H1 (cell line): ENCODE measurements at regions not wholly inside any gene's neighbourhood (a gene's known extent, or its start where the extent isn't known, plus 50 kb on each side); places are given as distances from the start of the nearest gene placed in this dataset.

ENCODE experiments used
- CTCF ChIA-PET: fragments of 300-600 bp; sonication (Branson Sonifier 250); formaldehyde crosslinking; loops from one replicate; lab custom pipeline; 2021; ENCODE audit not compliant: partially characterized antibody; lab: Charles Lee
- POLR2A ChIA-PET: fragments of 300-600 bp; sonication (Branson Sonifier 250); formaldehyde crosslinking; loops from one replicate; lab custom pipeline; 2021; ENCODE audit warnings: inconsistent platforms; ENCODE audit not compliant: partially characterized antibody; lab: Charles Lee
- DNase-seq, 2 experiments: peaks; one replicate each; pipeline versions ENCODE4 v3.0.0 to v3.0.0-alpha.2; 2010 to 2022; ENCODE audit warnings: low spot score in 2 of 2, low read depth in 1 of 2, mixed read lengths in 1 of 2
- FAIRE-seq: peaks from 2 replicates; lab custom pipeline; 2011; peaks lifted over from hg19 to GRCh38; lab: Jason Lieb, UNC
- H2AFZ ChIP-seq: 2 replicates; pipeline ENCODE4 v1.8.1; 2012; ENCODE audit warnings: low read length, inconsistent platforms
- H2AK5ac ChIP-seq: 2 replicates; pipeline ENCODE4 v1.6.1; 2013; ENCODE audit warnings: low read depth, low read length
- H2BK120ac ChIP-seq: replicated peaks from 2 replicates; pipeline ENCODE3; 2013; ENCODE audit warnings: low read depth, low read length, inconsistent platforms
- H2BK12ac ChIP-seq: 2 replicates; pipeline ENCODE4 v1.6.1; 2013; ENCODE audit warnings: low read depth, low read length
- H2BK15ac ChIP-seq: 2 replicates; pipeline ENCODE4 v1.6.1; 2013; ENCODE audit warnings: low read length
- H2BK20ac ChIP-seq: 2 replicates; pipeline ENCODE4 v1.6.1; 2013; ENCODE audit warnings: low read length
- H2BK5ac ChIP-seq: 2 replicates; pipeline ENCODE4 v1.6.1; 2013; ENCODE audit warnings: low read depth, low read length
- H3K14ac ChIP-seq: 2 replicates; pipeline ENCODE4 v1.6.1; 2013; ENCODE audit warnings: inconsistent platforms; ENCODE audit not compliant: insufficient read length
- H3K18ac ChIP-seq: 2 replicates; pipeline ENCODE4 v1.6.1; 2013; ENCODE audit warnings: low read length; ENCODE audit errors: extremely low read depth
- H3K23ac ChIP-seq: 2 replicates; pipeline ENCODE4 v1.6.1; 2013; ENCODE audit warnings: inconsistent platforms; ENCODE audit not compliant: insufficient read length
- H3K23me2 ChIP-seq: 2 replicates; pipeline ENCODE4 v1.6.1; 2013; ENCODE audit warnings: low read depth, low read length
- H3K27ac ChIP-seq: 2 replicates; pipeline ENCODE4 v1.6.1; 2011; ENCODE audit warnings: low read depth, low read length, inconsistent platforms
- H3K27me3 ChIP-seq, 4 experiments: replicated peaks in 1 of 4; 1 replicate in 1 of 4; 2 replicates in 3 of 4; pipeline versions ENCODE4 v1.6.1 to v1.8.1; 2011 to 2013; ENCODE audit warnings: low read length in 3 of 4, mild to moderate bottlenecking in 3 of 4, inconsistent platforms in 2 of 4, mixed read lengths in 2 of 4, moderate library complexity in 1 of 4; ENCODE audit not compliant: control insufficient read depth in 3 of 4, insufficient read depth in 3 of 4; ENCODE audit errors: extremely low read depth in 1 of 4
- H3K36me3 ChIP-seq, 4 experiments: 2 replicates each; pipeline versions ENCODE4 v1.6.1 to v1.8.1; 2011 to 2013; ENCODE audit warnings: mild to moderate bottlenecking in 4 of 4, low read length in 3 of 4, moderate library complexity in 2 of 4, control low read depth in 1 of 4, inconsistent platforms in 1 of 4; ENCODE audit not compliant: insufficient read depth in 4 of 4, control insufficient read depth in 2 of 4
- H3K4ac ChIP-seq: replicated peaks from 2 replicates; pipeline ENCODE3; 2013; ENCODE audit warnings: low read length, low read depth, mixed read lengths, inconsistent platforms; ENCODE audit not compliant: insufficient read length
- H3K4me1 ChIP-seq, 4 experiments: replicated peaks in 1 of 4; 1 replicate in 1 of 4; 2 replicates in 3 of 4; pipeline versions ENCODE4 v1.6.1 to v1.8.1; 2011 to 2013; ENCODE audit warnings: low read length in 3 of 4, inconsistent platforms in 2 of 4, mixed read lengths in 1 of 4; ENCODE audit not compliant: insufficient read depth in 4 of 4, control insufficient read depth in 3 of 4
- H3K4me2 ChIP-seq, 2 experiments: 2 replicates each; pipeline versions ENCODE4 v1.6.1 to v1.8.1; 2011 to 2013; ENCODE audit warnings: low read depth in 2 of 2, low read length in 2 of 2, control low read depth in 1 of 2, inconsistent platforms in 1 of 2, mild to moderate bottlenecking in 1 of 2; ENCODE audit not compliant: insufficient read depth in 1 of 2
- H3K4me3 ChIP-seq, 4 experiments: fragments of 200-600, 300-600 bp in 1 of 4; sonication (generic), shearing (Covaris generic), sonication (Bioruptor Twin) in 1 of 4; 2 replicates each; pipeline versions ENCODE4 v1.5.1 to v1.8.1; 2011 to 2016; ENCODE audit warnings: low read length in 4 of 4, low read depth in 3 of 4, control low read depth in 2 of 4, inconsistent platforms in 2 of 4, mild to moderate bottlenecking in 2 of 4, mixed read lengths in 1 of 4, moderate library complexity in 1 of 4; ENCODE audit not compliant: insufficient read depth in 2 of 4; ENCODE audit errors: extremely low read depth in 1 of 4
- H3K56ac ChIP-seq: replicated peaks from 2 replicates; pipeline ENCODE3; 2013; ENCODE audit warnings: low read depth, mild to moderate bottlenecking, mixed read lengths, low read length, inconsistent platforms; ENCODE audit not compliant: insufficient read length
- H3K79me1 ChIP-seq: 2 replicates; pipeline ENCODE4 v1.6.1; 2013; ENCODE audit warnings: low read depth, low read length, control low read depth
- H3K79me2 ChIP-seq, 2 experiments: 2 replicates each; pipeline versions ENCODE4 v1.6.1 to v1.8.1; 2012 to 2013; ENCODE audit warnings: low read length in 2 of 2, mild to moderate bottlenecking in 2 of 2, inconsistent platforms in 1 of 2; ENCODE audit not compliant: insufficient read depth in 2 of 2, control insufficient read depth in 1 of 2
- H3K9ac ChIP-seq, 4 experiments: replicated peaks in 1 of 4; 1 replicate in 1 of 4; 2 replicates in 3 of 4; pipeline versions ENCODE4 v1.6.1 to v1.8.1; 2011 to 2013; ENCODE audit warnings: low read depth in 3 of 4, low read length in 3 of 4, control low read depth in 2 of 4, mild to moderate bottlenecking in 2 of 4, moderate library complexity in 2 of 4, inconsistent platforms in 1 of 4; ENCODE audit errors: extremely low read depth in 1 of 4
- H3K9me3 ChIP-seq, 2 experiments: 2 replicates each; pipeline versions ENCODE4 v1.6.1 to v1.8.1; 2012 to 2013; ENCODE audit warnings: mild to moderate bottlenecking in 2 of 2, moderate library complexity in 2 of 2, control low read depth in 1 of 2, inconsistent platforms in 1 of 2, low read depth in 1 of 2, low read length in 1 of 2, mixed read lengths in 1 of 2; ENCODE audit not compliant: insufficient read depth in 2 of 2
- H4K20me1 ChIP-seq, 2 experiments: replicated peaks in 1 of 2; 2 replicates each; pipeline versions ENCODE3 to v1.8.1; 2011 to 2013; ENCODE audit warnings: inconsistent platforms in 2 of 2, low read length in 2 of 2, mild to moderate bottlenecking in 1 of 2; ENCODE audit not compliant: insufficient read depth in 2 of 2, control insufficient read depth in 1 of 2
- H4K5ac ChIP-seq: 2 replicates; pipeline ENCODE4 v1.6.1; 2013; ENCODE audit warnings: low read length, low read depth, mixed read lengths, inconsistent platforms; ENCODE audit not compliant: insufficient read length
- H4K8ac ChIP-seq: 2 replicates; pipeline ENCODE4 v1.8.0; 2013; ENCODE audit warnings: mild to moderate bottlenecking, moderate library complexity, low read length, inconsistent platforms; ENCODE audit not compliant: insufficient read depth; ENCODE audit errors: extremely low read depth
- H4K91ac ChIP-seq: replicated peaks from 2 replicates; pipeline ENCODE3; 2013; ENCODE audit warnings: low read length, mixed read lengths, inconsistent platforms; ENCODE audit not compliant: insufficient read length
- BCL11A ChIP-seq, 2 experiments: IDR thresholded peaks; one replicate each; pipeline ENCODE4 v1.6.1; 2011; ENCODE audit warnings: low read depth in 2 of 2, low read length in 2 of 2, mild to moderate bottlenecking in 2 of 2
- CEBPB ChIP-seq: IDR thresholded peaks from 2 replicates; pipeline ENCODE4 v1.6.1; 2012; ENCODE audit warnings: low read depth, low read length
- WGBS, 2 experiments: shearing (Covaris generic) in 1 of 2; methylation state at CpG; one replicate each; pipeline versions ENCODE4 v1.1.6 to v1.1.7; 2013 to 2015; ENCODE audit warnings: low lambda C conversion rate in 2 of 2, mixed read lengths in 2 of 2, inconsistent platforms in 1 of 2, low coverage in 1 of 2, missing lambda C conversion rate in 1 of 2; ENCODE audit not compliant: insufficient replicate concordance in 2 of 2, insufficient coverage in 1 of 2, insufficient read length in 1 of 2; ENCODE audit errors: extremely low coverage in 1 of 2, missing lambda C conversion rate in 1 of 2; 5-methylcytosine and 5-hydroxymethylcytosine counted together

GRCh38 chr2:125526093-125526492, 1129.9 kb upstream of the GYPC start:
- TF ChIP-seq BCL11A (IDR thresholded peaks at IDR 0.05; ENCODE audit: low read depth in 2 of 2, low read length in 2 of 2) = no peak
- TF ChIP-seq CEBPB = peak; percentile 76
- H2BK5ac ChIP-seq = no peak overlapping the region
- WGBS, 2 experiments = 84% methylated on average over 5 of the region's 5 CpGs; no CpG with 5 or more reads in 1 of the 2 experiments

More at GRCh38 chr2:125526093-125526492, 1129.9 kb upstream of the GYPC start:
- Histone ChIP-seq H3K79me2 (no peaks in the 10 kb centered on the region), H3K18ac (no peak overlapping the region), H3K23me2 (0 out of 2 replicates have a peak, but pooled peaks cover 2% of the 10 kb centered on the region), H2BK20ac (no peak overlapping the region), H3K23ac (no peak overlapping the region), H3K4me1 (peaks cover 0 to 8% (median 0%) of the 10 kb centered on the region in 4 experiments; a peak in 1 of 7 replicates), H3K27me3 (no peaks in the 10 kb centered on the region), H2BK12ac (no peak overlapping the region), H3K56ac (no peak overlapping the region), H3K4me2 (no peak overlapping the region), H2BK15ac (no peak overlapping the region), H3K9me3 (no peaks in the 10 kb centered on the region), H3K27ac (no peak overlapping the region), H4K20me1 (no peaks in the 10 kb centered on the region), H2AFZ (no peak overlapping the region), H3K4me3 (no peak overlapping the region), H3K9ac (no peak overlapping the region), H3K14ac (no peak overlapping the region), H4K91ac (no peak overlapping the region), H3K4ac (no peak overlapping the region), H2BK120ac (no peak overlapping the region), H3K79me1 (no peaks in the 10 kb centered on the region), H3K36me3 (no peaks in the 10 kb centered on the region; a peak in 1 of 8 replicates), H2AK5ac (no peak overlapping the region), H4K5ac (no peak overlapping the region), H4K8ac (no peak overlapping the region)
- FAIRE-seq = no peak
- ChIA-PET POLR2A (no interaction called here), CTCF (interaction anchor here (0.6 to 1.4 kb wide), 3 partner anchors 10 to 772 kb away, joined by 3 to 8 read pairs (median 3); no protein-coding TSS in a partner anchor)
- no peak for DNase-seq
